CD4-positive, alpha-beta T cell treated with Interferon gamma for 1 hour (primary cell): ENCODE measurements at regions not wholly inside any gene's neighbourhood (a gene's known extent, or its start where the extent isn't known, plus 50 kb on each side); places are given as distances from the start of the nearest gene placed in this dataset.

ENCODE experiments used
- DNase-seq: peaks from one replicate; pipeline ENCODE4 v3.0.0-alpha.2; 2020

- no peak for DNase-seq
These were observed 154.6 kb downstream of the C1orf94 start for GRCh38 chr1:34331020-34331926.

GRCh38 chr1:34332996-34333395 lies 156.3 kb downstream of the C1orf94 start:
- DNase-seq: no peak

- DNase-seq: no peak
These were observed 162.2 kb downstream of the C1orf94 start for GRCh38 chr1:34338871-34339270.

- DNase-seq: no peak
These were observed 165.2 kb downstream of the C1orf94 start for GRCh38 chr1:34341896-34342295.

GRCh38 chr1:34342334-34342733 lies 165.6 kb downstream of the C1orf94 start:
- DNase-seq: no peak

- DNase-seq: no peak
These were observed 169.4 kb downstream of the C1orf94 start for GRCh38 chr1:34346128-34346527.

GRCh38 chr1:34353409-34353808 lies 176.7 kb downstream of the C1orf94 start:
- no peak for DNase-seq

GRCh38 chr1:34354367-34354766 lies 177.7 kb downstream of the C1orf94 start:
- no peak for DNase-seq

- no peak for DNase-seq
These were observed 180.1 kb downstream of the C1orf94 start for GRCh38 chr1:34356853-34357252.

GRCh38 chr1:34358636-34359035 lies 181.9 kb downstream of the C1orf94 start:
- no peak for DNase-seq

GRCh38 chr1:34359411-34359810 lies 182.7 kb downstream of the C1orf94 start:
- no peak for DNase-seq

GRCh38 chr1:34360574-34360973 lies 183.9 kb downstream of the C1orf94 start:
- no peak for DNase-seq

- DNase-seq: no peak
These were observed 184.4 kb downstream of the C1orf94 start for GRCh38 chr1:34361121-34361520.

GRCh38 chr1:34361781-34362357 lies 185.2 kb downstream of the C1orf94 start:
- no peak for DNase-seq

- DNase-seq: no peak
These were observed 186.2 kb downstream of the C1orf94 start for GRCh38 chr1:34362949-34363348.

- no peak for DNase-seq
These were observed 186.7 kb downstream of the C1orf94 start for GRCh38 chr1:34363447-34363846.

GRCh38 chr1:34363915-34364314 lies 187.2 kb downstream of the C1orf94 start:
- DNase-seq: no peak

GRCh38 chr1:34364376-34364775 lies 187.7 kb downstream of the C1orf94 start:
- no peak for DNase-seq

GRCh38 chr1:34365295-34365694 lies 188.6 kb downstream of the C1orf94 start:
- DNase-seq: no peak

- DNase-seq: no peak
These were observed 190.3 kb downstream of the C1orf94 start for GRCh38 chr1:34366875-34367624.

- DNase-seq: no peak
These were observed 191.2 kb downstream of the C1orf94 start for GRCh38 chr1:34367954-34368353.

GRCh38 chr1:34369701-34370455 lies 193.2 kb downstream of the C1orf94 start:
- DNase-seq: no peak

- no peak for DNase-seq
These were observed 194.0 kb downstream of the C1orf94 start for GRCh38 chr1:34370748-34371147.
